22Rv1 (cell line): ENCODE measurements at regions not wholly inside any gene's neighbourhood (a gene's known extent, or its start where the extent isn't known, plus 50 kb on each side); places are given as distances from the start of the nearest gene placed in this dataset.

Experiments used
- CTCF ChIP-seq: fragments of 450-650 bp; IDR thresholded peaks from 2 replicates; pipeline ENCODE4 v1.5.1; 2017; ENCODE audit warnings: mild to moderate bottlenecking
- ZFX ChIP-seq: fragments of 450-650 bp; IDR thresholded peaks from 2 replicates; pipeline ENCODE4 v1.6.1; 2017; ENCODE audit warnings: antibody characterized with exemption, borderline replicate concordance

DNA sequence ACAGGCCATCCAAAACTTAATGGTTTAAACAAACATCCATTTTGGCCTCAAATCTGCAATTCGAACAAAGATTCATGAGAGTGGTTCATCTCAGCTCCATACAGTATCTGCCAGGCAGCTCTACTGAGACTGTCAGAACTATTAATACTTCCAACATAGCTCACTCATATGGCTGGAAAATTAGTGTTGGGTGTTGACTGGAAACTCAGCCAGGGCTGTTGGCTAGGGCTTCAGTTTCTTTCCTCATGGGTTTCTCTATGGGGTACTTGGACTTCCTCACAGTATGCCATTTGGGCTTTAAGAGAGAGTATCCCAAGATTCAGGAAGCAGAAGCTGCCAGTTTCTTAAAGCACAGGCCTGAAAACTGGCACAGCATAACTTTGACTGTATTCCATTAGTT is 240.3 kb downstream of the TPBG start:
- TF ChIP-seq CTCF (no peak), ZFX (no peak)
